Mucosa of descending colon (tissue), 3 donors: ENCODE measurements at regions not wholly inside any gene's neighbourhood (a gene's known extent, or its start where the extent isn't known, plus 50 kb on each side); places are given as distances from the start of the nearest gene placed in this dataset.

Experiments used
- ATAC-seq: fragments of 200-7000 bp; cut with Tn5 transposase; one replicate; pipeline ENCODE4 v1.9.1; 2020; ENCODE audit warnings: mild to moderate bottlenecking, moderate library complexity
- DNase-seq, 3 donors: peaks; one replicate each; pipeline ENCODE4 v3.0.0-alpha.2; 2020
- H3K36me3 ChIP-seq: fragments of 200-600 bp; one replicate; pipeline ENCODE4 v1.8.0; 2021; ENCODE audit warnings: low read depth, mild to moderate bottlenecking
- H3K4me1 ChIP-seq: fragments of 200-600 bp; one replicate; pipeline ENCODE4 v1.8.0; 2021; ENCODE audit warnings: low read depth, mild to moderate bottlenecking
- H3K4me3 ChIP-seq: fragments of 200-600 bp; one replicate; pipeline ENCODE4 v1.8.0; 2021; ENCODE audit warnings: mild to moderate bottlenecking
- H3K9me3 ChIP-seq: fragments of 200-600 bp; one replicate; pipeline ENCODE4 v1.8.0; 2021; ENCODE audit warnings: mild to moderate bottlenecking
- intact Hi-C, 2 donors: fragments of 100-400 bp; cut with DNase I in 1 of 2; cut with micrococcal nuclease in 1 of 2; formaldehyde crosslinking; loops; one replicate each; pipeline versions ENCODE4 v1.11.0 to v1.11.1; 2022; cut with DNase I, micrococcal nuclease
- TF ChIP-seq, protein P1 (sequence below): fragments of 200-600 bp; IDR thresholded peaks from one replicate; pipeline ENCODE4 v1.8.0; 2022; ENCODE audit warnings: antibody characterized with exemption, mild to moderate bottlenecking
- donor health status: DM: no; HTN: no; CAD: no; lungs with moderate emphysema.
- donor health status: DM: no; HTN: no; CAD: no.
- donor health status: DM: no; HTN: yes; CAD: no.

DNA sequence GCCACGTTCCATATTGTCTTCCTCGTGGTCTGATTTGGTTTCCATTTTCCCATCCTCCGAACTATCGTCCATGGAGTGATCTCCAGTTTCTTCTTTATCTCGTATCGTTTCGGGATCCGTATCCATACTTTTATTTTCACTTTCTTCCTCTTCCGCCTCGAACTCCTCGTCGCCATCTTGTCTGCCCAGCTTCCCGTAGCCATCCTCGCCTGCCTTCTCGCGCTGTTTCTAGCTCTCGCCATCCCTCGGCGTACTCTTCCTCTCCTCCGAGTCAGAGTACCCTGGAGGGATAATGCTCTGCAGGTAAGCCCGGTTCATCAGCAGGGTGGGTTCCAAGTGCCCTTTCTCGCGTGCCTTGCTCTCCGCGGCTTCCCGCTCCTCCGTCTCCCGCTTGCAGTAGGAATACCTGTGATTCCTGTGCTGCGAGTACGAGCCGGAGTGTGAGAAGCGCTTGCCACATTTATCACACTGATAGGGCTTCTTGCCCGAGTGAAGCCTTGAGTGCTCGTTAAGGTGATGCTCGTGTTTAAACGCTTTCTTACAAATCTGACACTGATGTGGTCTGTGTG is 134.5 kb upstream of the TAPT1 start:
- no peaks in the 10 kb centered on the region for H3K4me1 ChIP-seq
- no peaks in the 10 kb centered on the region for H3K36me3 ChIP-seq
- intact Hi-C loops = no loop called here
- TF ChIP-seq, protein P1, sequence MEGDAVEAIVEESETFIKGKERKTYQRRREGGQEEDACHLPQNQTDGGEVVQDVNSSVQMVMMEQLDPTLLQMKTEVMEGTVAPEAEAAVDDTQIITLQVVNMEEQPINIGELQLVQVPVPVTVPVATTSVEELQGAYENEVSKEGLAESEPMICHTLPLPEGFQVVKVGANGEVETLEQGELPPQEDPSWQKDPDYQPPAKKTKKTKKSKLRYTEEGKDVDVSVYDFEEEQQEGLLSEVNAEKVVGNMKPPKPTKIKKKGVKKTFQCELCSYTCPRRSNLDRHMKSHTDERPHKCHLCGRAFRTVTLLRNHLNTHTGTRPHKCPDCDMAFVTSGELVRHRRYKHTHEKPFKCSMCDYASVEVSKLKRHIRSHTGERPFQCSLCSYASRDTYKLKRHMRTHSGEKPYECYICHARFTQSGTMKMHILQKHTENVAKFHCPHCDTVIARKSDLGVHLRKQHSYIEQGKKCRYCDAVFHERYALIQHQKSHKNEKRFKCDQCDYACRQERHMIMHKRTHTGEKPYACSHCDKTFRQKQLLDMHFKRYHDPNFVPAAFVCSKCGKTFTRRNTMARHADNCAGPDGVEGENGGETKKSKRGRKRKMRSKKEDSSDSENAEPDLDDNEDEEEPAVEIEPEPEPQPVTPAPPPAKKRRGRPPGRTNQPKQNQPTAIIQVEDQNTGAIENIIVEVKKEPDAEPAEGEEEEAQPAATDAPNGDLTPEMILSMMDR = no peak
- H3K4me3 ChIP-seq = no peak overlapping the region
- DNase-seq (no peak), ATAC-seq (no peak)
- no peaks in the 10 kb centered on the region for H3K9me3 ChIP-seq

DNA sequence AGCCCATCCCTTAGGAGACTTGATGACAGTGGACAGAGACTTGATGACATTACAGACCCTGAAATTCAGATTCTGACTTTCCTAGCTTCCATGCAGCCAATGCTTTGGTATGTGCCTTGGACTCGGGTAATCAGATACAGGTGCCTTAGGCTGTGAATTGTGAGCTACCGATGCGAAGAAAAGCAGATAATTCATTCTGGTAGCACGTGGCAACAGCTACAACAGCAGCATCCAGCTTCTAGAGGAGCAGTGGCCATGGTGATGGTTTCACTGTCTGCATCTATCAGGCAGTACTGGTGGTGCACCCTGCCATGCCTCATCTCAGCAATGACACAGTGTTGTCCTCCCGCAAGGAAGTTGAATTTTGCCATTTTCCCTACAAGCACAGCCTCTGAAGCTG is 126.9 kb upstream of the TAPT1 start:
- TF ChIP-seq, protein P1 = no peak
- no peaks in the 10 kb centered on the region for H3K9me3 ChIP-seq
- H3K4me1 ChIP-seq = no peaks in the 10 kb centered on the region
- H3K36me3 ChIP-seq = no peaks in the 10 kb centered on the region
- no peak overlapping the region for H3K4me3 ChIP-seq
- ATAC-seq = no peak
- intact Hi-C loops = no loop called here
- no peak for DNase-seq

DNA sequence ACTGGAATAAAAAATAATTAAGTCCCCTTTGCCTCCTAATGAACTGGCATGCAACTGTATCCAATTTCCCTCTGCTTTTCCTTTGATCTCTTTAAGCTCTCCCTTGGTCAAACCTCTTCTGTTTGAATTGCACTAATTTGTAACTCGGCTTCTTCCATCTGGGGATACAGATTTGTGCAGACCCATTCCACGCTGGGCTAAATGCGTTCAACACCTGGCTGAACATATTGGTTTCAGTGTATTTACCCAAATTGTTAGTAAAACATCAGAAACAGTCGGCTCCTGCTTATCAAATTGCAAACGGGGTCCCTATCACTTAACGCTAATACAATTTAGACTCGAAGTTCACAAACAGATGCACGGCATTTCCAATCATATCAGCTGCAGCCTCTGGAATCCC is 124.9 kb upstream of the TAPT1 start:
- intact Hi-C loops = no loop called here
- TF ChIP-seq, protein P1 = no peak
- Histone ChIP-seq H3K36me3 (no peaks in the 10 kb centered on the region), H3K4me3 (no peak overlapping the region), H3K4me1 (no peaks in the 10 kb centered on the region), H3K9me3 (no peaks in the 10 kb centered on the region)
- ATAC-seq (no peak), DNase-seq (no peak)

DNA sequence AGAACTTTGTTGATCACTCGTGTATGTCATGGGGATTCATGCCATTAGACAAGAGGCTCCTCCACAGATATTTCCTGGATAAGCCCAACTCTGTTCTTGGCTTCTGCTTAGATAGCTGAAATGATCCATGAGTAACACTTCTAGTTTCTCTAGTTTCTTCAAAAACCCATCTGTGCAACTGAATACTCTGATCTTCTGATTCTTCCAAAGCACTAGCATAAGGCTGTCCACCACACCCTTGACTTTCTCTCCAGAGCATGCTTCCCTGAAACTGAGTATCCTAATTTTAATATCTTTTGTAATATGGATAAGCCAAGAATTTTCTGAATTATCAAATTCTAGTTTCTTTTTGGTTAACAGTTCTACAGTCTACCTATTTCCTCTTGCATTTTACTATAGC is 118.6 kb upstream of the TAPT1 start:
- intact Hi-C loops = no loop called here
- H3K4me3 ChIP-seq = no peak overlapping the region
- ATAC-seq = no peak
- no peaks in the 10 kb centered on the region for H3K9me3 ChIP-seq
- DNase-seq = no peak
- TF ChIP-seq, protein P1 = no peak
- no peaks in the 10 kb centered on the region for H3K36me3 ChIP-seq
- no peaks in the 10 kb centered on the region for H3K4me1 ChIP-seq

- no peak overlapping the region for H3K4me3 ChIP-seq
- H3K4me1 ChIP-seq = no peaks in the 10 kb centered on the region
- TF ChIP-seq, protein P1 = no peak
- no peaks in the 10 kb centered on the region for H3K9me3 ChIP-seq
- intact Hi-C loops = no loop called here
- ATAC-seq (no peak), DNase-seq (no peak)
- H3K36me3 ChIP-seq = no peaks in the 10 kb centered on the region
Observed at GRCh38 chr4:16337936-16338335, 111.7 kb upstream of the TAPT1 start.

DNA sequence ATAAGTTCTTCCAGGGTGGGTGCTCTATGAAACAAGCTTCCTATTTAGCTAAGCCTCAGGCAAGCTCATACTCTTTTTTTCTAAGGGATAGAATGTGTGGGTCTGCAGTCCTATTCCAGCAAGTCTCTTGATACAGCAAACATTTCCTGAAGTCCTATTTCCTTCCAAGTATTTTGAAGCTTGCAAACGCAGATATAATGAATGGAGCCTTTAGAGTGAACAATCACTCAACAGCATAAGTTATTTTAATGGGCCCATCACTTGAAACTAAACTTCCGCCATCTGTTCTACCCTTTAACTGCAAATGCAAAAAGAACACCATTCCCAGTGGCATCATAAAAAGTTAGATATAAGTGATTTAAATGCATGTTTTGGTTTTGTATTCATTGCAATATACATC is 108.3 kb upstream of the TAPT1 start:
- intact Hi-C loops = no loop called here
- TF ChIP-seq, protein P1 = no peak
- DNase-seq = no peak

More for the DNA sequence above, 108.3 kb upstream of the TAPT1 start:
- H3K4me1 ChIP-seq = no peaks in the 10 kb centered on the region
- H3K9me3 ChIP-seq = no peaks in the 10 kb centered on the region
- ATAC-seq = no peak
- H3K36me3 ChIP-seq = no peaks in the 10 kb centered on the region
- no peak overlapping the region for H3K4me3 ChIP-seq
